SK-N-MC (cell line): ENCODE measurements at regions not wholly inside any gene's neighbourhood (a gene's known extent, or its start where the extent isn't known, plus 50 kb on each side); places are given as distances from the start of the nearest gene placed in this dataset.

Experiments
- EZH2 ChIP-seq: fragments of 200-600 bp; sonication (generic); IDR thresholded peaks from one replicate; pipeline ENCODE4 v1.6.1; 2017; ENCODE audit warnings: antibody characterized with exemption
- POLR2AphosphoS5 ChIP-seq: IDR thresholded peaks from 2 replicates; pipeline ENCODE4 v1.6.1; 2012; ENCODE audit warnings: mild to moderate bottlenecking, low read depth, low read length, borderline replicate concordance

DNA sequence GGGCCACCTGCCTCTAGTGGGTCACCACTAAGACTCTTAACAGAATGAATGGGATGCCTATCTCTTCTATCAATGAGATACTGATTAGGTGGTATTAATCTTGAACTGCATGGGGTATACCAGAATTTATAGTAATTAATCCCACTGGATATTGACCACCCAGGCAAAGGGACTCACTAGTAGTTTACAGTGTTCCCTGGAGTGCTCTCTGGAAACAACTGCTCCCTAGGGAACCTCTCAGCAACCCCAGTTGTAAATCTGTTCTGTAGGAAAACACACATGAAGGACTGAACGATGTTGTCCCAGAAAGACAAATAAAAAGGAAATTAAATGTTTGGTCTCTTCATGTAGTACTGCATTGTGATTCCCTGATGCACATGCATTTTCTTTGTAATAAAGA lies 430.5 kb downstream of the HLX start:
- TF ChIP-seq POLR2AphosphoS5 (no peak), EZH2 (no peak)
